ENCODE measurements at regions not wholly inside any gene's neighbourhood (a gene's known extent, or its start where the extent isn't known, plus 50 kb on each side); places are given as distances from the start of the nearest gene placed in this dataset.
"Not testable (repeated sequence)": the region's sequence is repeated elsewhere in the genome, so short reads cannot be mapped to it uniquely, and the experiment has no call there.

GRCh38 chr7:34406848-34407530 is 251.0 kb upstream of the NPSR1 start:
- DNase-seq = no peak

GRCh38 chr7:34407586-34407985 is 250.4 kb upstream of the NPSR1 start:
- DNase-seq = no peak

DNA sequence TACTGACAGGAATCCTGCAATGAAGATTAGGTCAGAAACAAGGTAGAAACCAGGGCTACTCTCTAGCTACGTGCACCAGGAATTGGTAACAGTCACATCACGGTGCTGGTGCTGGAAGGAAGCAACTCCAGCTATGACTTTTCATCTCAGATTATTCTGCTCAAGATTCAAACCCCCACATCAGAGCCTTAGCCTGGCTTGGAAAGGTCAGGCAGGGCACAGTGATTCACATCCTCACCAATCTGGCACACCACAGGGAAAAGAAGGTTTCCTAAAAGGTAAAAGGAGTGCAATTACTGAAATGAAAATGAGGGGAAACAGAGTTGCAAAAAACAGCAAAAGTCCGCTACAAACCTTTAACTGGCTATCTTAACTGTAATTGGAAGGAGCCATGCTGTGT is 240.2 kb upstream of the NPSR1 start:
- no peak for DNase-seq

DNA sequence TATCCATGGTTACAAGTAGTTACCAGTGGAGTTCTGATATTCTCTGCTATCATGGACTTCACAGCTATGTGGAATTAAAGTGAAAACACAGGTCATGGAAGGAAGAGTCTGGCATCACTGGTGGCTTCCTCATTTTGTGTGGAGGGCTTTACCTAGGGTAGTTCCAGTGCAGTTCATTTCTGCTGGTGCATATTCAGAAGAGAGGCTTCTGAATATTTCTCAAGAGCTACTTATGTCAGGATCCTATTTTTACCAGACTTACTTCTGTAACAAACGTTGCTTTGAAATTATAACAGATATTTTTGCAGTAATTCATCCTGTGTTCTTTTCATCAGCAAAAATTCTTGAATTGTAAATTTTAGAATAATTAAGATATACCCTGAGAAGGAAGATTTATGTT is 236.5 kb upstream of the NPSR1 start:
- no peak for DNase-seq

DNA sequence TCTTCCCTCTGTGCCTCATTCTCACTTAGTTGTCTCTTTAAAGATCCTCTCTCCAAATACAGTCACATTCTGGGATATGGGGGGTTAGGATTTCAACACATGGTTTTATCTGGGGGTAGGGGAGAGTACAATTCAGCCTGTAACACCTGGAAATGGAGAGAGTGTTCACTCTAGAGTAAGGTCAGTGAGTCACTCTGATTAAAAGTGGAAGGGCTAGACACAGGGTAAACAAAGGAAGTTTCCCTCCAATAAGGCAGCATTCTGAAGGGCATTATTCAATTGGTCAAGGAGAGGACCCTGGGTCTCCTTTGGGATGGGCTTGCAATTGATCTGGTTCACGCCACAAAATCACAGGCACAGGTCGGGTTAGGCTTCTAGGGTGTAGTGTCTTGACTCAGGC is 232.8 kb upstream of the NPSR1 start:
- DNase-seq = no peak

DNA sequence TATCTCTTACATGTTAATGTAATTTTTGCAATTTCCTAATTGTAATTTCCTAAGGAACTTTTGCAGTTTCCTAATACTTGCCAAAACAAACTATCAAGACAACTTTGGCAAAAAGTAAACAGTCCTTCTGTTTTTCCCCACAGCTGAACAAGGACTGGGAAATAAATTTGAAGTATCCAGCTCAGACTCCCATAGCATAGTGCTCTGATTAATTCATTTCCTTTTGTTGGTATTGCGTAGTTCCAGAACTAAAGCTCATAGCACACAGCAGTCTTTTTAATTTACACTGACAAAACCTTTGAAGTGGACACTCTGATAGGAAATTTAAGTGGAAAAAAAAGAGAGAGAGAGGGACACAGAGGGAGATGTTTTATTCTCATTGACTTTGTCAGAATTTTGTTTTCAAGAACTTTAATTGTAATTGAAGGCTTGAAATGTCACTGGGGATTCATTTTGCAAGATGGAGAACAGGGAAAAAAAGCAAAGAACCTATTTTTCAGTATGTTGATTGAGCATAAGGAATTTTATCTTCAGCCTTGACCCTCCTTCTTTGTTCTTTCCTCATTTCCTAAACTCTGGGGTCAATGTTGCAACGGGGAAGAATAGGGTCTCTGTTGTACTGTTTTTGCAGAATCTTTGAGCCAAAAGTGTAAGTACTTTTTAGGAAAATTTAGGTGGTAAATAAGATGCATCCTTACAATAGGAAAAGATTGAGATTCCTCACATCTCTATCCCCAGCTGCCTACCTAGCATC is 232.2 kb upstream of the NPSR1 start:
- no peak for DNase-seq

- no peak for DNase-seq
Measured at GRCh38 chr7:34430456-34430855, 227.6 kb upstream of the NPSR1 start.

DNA sequence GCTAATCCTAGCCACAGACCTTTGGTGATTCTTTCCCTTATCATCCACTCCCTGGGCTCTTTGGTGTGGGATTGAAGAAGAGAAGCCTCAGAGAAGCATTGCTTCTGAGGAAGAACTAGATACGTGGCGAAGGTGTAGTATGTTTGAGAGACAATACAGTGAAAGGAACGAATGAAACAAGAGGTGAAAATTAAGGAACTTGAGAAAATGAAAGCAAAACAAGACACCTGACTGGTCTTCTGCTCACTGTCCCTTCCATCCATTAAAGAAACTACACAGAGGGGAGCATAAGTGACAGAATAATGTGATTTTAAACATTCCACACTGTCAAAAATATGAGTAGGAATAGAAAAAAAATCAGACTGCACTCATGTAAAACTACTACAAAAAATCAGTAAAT is 219.6 kb upstream of the NPSR1 start:
- no peak for DNase-seq

GRCh38 chr7:34445653-34446052 is 212.4 kb upstream of the NPSR1 start:
- DNase-seq = no peak

- not testable (repeated sequence) for DNase-seq
Measured at GRCh38 chr7:34448531-34448930, 209.5 kb upstream of the NPSR1 start.

- no peak for DNase-seq
Measured at GRCh38 chr7:34449765-34450164, 208.3 kb upstream of the NPSR1 start.

GRCh38 chr7:34451183-34451582 is 206.8 kb upstream of the NPSR1 start:
- no peak for DNase-seq

DNA sequence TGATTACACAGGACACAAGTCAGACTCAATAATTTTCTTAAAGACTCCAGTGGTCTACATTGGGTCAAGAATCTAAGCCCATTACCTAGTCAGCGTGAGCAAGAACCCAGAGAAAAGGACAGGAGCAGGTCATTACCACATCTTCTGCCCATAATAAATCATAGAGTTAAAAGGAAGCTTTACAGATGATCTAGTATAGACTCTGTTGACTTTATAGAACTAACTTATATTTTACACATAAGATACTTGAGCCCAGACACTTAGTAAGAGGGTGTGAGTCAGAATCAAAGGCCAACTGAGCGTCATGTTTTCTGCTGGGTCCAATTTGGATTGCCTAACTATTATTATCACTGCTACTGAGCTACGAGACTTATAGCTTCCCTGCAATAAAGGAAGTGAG is 206.1 kb upstream of the NPSR1 start:
- DNase-seq = no peak

GRCh38 chr7:34452363-34452762 is 205.7 kb upstream of the NPSR1 start:
- DNase-seq = no peak

DNA sequence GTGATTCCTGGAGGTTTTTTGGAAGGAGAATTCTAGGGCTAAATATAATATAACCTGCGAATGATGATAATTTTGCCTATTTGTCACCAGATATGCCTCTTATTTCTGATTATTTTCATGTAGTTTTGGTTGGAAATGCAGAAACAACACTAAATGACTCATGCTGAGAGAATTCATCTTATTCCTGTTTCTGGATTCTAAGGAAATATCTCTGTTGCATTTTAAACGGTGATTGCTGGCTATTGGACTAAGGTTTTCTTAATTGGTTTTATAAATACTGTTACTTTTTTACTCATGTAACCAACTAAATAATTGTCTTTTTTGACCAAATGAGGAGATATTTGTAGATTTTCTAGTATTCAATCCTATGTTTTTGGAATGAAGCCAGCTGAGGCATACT is 204.9 kb upstream of the NPSR1 start:
- DNase-seq = no peak

GRCh38 chr7:34454381-34454780 is 203.6 kb upstream of the NPSR1 start:
- peak; percentile 69 for DNase-seq

DNA sequence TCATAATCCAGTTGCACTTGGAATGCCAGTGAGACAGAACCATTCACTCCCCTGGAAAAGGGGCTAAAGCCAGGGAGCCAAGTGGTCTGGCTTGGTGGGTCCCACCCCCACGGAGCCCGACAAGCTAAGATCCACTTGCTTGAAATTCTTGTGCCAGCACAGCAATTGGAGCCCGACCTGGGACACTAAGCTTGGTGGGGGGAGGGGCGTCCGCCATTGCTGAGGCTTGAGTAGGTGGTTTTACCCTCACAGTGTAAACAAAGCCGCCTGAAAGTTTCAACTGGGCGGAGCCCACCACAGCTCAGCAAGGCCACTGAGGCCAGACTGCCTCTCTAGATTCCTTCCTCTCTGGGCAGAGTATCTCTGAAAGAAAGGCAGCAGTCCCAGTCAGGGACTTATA is 200.7 kb upstream of the NPSR1 start:
- DNase-seq = no peak

GRCh38 chr7:34463830-34464229 is 194.2 kb upstream of the NPSR1 start:
- no peak for DNase-seq

DNA sequence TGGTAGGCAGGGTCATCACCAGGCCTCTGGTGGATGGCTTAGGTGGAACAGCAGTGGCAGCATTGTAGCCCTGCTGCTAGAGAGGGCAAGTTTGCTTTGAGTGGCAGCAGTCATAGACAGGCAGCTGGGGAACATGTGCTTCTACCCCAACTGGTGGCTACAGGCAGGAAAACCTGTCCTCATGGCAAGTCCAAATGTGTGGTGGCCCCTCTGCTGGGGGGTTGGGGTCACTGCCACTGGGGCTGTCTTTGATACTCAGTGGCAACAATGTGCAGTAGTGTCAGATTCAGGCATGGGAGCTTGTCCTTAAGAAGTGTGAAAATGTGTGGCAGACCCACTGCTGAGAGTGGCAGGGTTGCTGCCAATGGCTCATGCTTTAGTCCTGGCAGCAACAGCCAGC is 186.2 kb upstream of the NPSR1 start:
- no peak for DNase-seq

- DNase-seq = no peak
Measured at GRCh38 chr7:34486371-34486770, 171.6 kb upstream of the NPSR1 start.

DNA sequence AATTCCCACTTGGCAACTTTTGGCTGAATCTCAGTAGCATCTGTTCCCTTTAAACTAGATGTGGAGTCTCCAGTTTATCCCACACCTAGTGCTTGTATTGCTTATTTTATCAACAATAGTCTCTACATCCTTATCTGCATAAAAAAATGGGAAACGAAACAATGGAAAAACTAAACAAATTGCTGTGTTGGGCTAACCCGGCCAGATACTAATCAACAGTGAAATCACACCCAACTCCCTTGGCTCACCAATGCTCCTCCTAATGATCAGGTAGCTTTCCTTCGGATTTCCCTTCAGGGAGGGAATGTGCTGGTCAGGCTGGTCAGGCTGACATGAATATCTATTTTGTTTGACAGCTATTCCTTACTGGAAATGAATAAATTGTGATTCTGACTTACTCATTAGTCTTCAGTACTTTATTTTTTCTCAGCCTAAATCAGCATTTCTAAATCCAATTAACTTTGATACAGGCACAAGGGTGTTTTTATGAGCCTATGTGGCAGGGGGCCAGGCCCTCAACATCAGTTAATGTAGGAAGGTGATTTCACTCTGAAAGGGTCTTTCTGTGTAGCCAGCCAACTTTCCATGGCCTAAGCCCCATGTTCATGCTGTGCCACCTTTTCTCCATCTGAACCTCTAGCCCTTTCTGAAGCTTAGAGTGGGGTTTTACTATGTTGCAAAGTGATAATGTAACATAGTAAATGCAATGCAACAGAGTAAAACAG is 170.5 kb upstream of the NPSR1 start:
- no peak for DNase-seq

DNA sequence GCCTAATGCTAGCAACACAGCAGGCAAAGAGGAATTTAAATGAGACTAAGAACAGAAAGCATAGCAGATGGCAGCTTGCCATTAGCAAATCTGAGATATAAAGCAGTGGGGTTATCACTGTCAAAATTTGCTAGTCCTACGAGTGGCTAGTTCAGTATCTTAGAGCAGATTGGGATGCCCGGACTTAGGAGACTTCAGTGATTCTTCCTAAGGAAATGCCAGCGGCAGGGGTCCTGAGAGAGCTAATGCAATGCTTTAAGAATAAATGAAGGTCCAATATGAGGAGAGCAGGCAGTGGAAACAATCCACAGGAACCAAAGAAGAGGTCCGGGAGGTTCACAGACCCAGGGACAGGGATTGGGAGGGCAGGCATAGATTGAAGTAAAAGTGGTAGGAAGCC is 169.3 kb upstream of the NPSR1 start:
- no peak for DNase-seq

DNA sequence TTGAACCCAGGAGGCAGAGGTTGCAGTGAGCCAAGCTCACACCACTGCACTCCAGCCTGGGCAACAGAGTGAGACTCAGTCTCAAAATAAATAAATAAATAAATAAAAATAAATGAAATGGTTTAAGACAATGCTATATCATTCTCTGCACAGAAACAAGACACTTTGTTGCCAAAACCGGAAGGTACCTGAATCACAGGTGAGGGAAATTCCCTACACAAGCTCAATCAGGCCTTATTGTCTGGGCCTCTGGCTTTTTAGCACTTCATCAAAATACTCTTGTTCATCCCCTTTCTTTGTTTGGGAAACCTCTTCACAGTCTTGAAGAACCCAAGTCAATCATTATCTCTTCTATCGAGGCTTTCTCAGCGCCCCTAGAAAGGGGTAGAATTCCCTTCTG is 166.1 kb upstream of the NPSR1 start:
- DNase-seq = no peak

- DNase-seq = no peak
Measured at GRCh38 chr7:34493752-34494151, 164.3 kb upstream of the NPSR1 start.

All from NCI-H1417 treated with DMSO at 0.1 percent for 48 hours (cell line).